Endodermal cell (in vitro differentiated cells): ENCODE measurements at regions not wholly inside any gene's neighbourhood (a gene's known extent, or its start where the extent isn't known, plus 50 kb on each side); places are given as distances from the start of the nearest gene placed in this dataset.

ENCODE experiments used
- DNase-seq: peaks from one replicate; pipeline ENCODE4 v3.0.0-alpha.2; 2017
- H3K27ac ChIP-seq: 2 replicates; pipeline ENCODE4 v1.5.1; 2013; ENCODE audit warnings: mild to moderate bottlenecking, low read depth, low read length, moderate library complexity
- H3K27me3 ChIP-seq: 2 replicates; pipeline ENCODE4 v1.6.1; 2013; ENCODE audit warnings: mild to moderate bottlenecking, low read length, moderate library complexity; ENCODE audit not compliant: insufficient read depth, control insufficient read depth, poor library complexity, severe bottlenecking
- H3K36me3 ChIP-seq: 2 replicates; pipeline ENCODE4 v1.7.0; 2013; ENCODE audit warnings: mild to moderate bottlenecking, low read length, moderate library complexity; ENCODE audit not compliant: control insufficient read depth, insufficient read depth
- H3K4me1 ChIP-seq: one replicate; pipeline ENCODE4 v1.7.0; 2013; ENCODE audit warnings: low read length; ENCODE audit not compliant: control insufficient read depth, insufficient read depth
- H3K4me3 ChIP-seq: 2 replicates; pipeline ENCODE4 v1.5.1; 2013; ENCODE audit warnings: mild to moderate bottlenecking, low read length, moderate library complexity
- H3K9ac ChIP-seq: 2 replicates; pipeline ENCODE4 v1.6.1; 2013; ENCODE audit warnings: mild to moderate bottlenecking, low read length, moderate library complexity; ENCODE audit not compliant: poor library complexity, severe bottlenecking; ENCODE audit errors: extremely low read depth
- H3K9me3 ChIP-seq: 2 replicates; pipeline ENCODE4 v1.6.1; 2013; ENCODE audit warnings: mild to moderate bottlenecking, low read length, moderate library complexity; ENCODE audit not compliant: control insufficient read depth
- H3K27ac Mint-ChIP-seq: 2 replicates; pipeline ENCODE4 v1.8.0; 2020; ENCODE audit warnings: mixed read lengths
- H3K27me3 Mint-ChIP-seq: 2 replicates; pipeline ENCODE4 v1.8.0; 2021; ENCODE audit warnings: mild to moderate bottlenecking, mixed read lengths; ENCODE audit not compliant: insufficient read depth
- H3K36me3 Mint-ChIP-seq: 2 replicates; pipeline ENCODE4 v1.8.0; 2020; ENCODE audit warnings: low read depth, mixed read lengths
- H3K4me1 Mint-ChIP-seq: 2 replicates; pipeline ENCODE4 v1.8.0; 2020; ENCODE audit warnings: mixed read lengths
- H3K4me3 Mint-ChIP-seq: 2 replicates; pipeline ENCODE4 v1.8.0; 2020; ENCODE audit warnings: mild to moderate bottlenecking, moderate library complexity, mixed read lengths
- H3K9me3 Mint-ChIP-seq: 2 replicates; pipeline ENCODE4 v1.8.0; 2020; ENCODE audit warnings: mild to moderate bottlenecking, mixed read lengths
- WGBS, 2 experiments: methylation state at CpG; one replicate each; pipeline versions ENCODE4 v1.1.5 to v1.1.7; 2013; ENCODE audit warnings: missing lambda C conversion rate in 2 of 2, mixed read lengths in 1 of 2; ENCODE audit not compliant: insufficient coverage in 1 of 2, insufficient read length in 1 of 2; 5-methylcytosine and 5-hydroxymethylcytosine counted together
- TF ChIP-seq, protein P1 (sequence below): fragments of 200-600 bp; sonication (generic); conservative IDR thresholded peaks from 2 replicates; pipeline ENCODE4 v1.5.0; 2021; ENCODE audit warnings: antibody characterized with exemption, mild to moderate bottlenecking

DNA sequence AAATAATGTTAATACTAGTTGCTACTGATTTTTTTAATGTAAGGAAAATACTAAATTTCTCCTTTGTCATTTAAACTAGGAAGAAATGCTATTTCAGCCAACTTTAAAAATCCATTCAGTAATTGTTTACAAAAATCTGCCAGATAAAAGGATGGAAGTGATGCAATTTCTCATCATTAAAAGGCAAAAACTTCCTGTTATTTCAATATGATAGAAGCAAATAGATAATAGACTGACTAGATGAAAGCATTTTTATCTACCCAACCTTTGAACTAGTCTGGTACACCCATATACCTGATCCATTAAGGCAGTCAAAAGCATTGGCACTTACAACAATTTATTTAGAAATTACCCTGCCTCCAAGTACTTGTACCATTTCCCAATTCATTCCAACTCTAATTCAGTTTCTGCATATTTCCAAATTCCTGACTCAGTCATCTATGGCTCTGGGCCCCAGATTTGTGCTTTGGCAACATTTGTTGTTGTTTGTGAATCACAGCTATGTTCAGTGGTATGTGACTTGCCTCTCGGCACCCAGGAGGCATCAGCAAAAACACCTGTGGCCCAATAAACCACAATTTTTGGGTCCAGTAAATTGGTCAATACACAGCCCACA is 482.6 kb upstream of the SEMA3A start:
- no peak overlapping the region for H3K4me3 Mint-ChIP-seq
- H3K27me3 Mint-ChIP-seq, result no peaks in the 10 kb centered on the region
- Histone ChIP-seq H3K9me3 (no peaks in the 10 kb centered on the region), H3K27me3 (no peaks in the 10 kb centered on the region), H3K36me3 (no peaks in the 10 kb centered on the region), H3K9ac (no peak overlapping the region), H3K27ac (no peak overlapping the region), H3K4me1 (no peaks in the 10 kb centered on the region), H3K4me3 (no peak overlapping the region)
- no peaks in the 10 kb centered on the region for H3K36me3 Mint-ChIP-seq
- H3K4me1 Mint-ChIP-seq, result peaks cover 6% of the 10 kb centered on the region
- TF ChIP-seq, protein P1, sequence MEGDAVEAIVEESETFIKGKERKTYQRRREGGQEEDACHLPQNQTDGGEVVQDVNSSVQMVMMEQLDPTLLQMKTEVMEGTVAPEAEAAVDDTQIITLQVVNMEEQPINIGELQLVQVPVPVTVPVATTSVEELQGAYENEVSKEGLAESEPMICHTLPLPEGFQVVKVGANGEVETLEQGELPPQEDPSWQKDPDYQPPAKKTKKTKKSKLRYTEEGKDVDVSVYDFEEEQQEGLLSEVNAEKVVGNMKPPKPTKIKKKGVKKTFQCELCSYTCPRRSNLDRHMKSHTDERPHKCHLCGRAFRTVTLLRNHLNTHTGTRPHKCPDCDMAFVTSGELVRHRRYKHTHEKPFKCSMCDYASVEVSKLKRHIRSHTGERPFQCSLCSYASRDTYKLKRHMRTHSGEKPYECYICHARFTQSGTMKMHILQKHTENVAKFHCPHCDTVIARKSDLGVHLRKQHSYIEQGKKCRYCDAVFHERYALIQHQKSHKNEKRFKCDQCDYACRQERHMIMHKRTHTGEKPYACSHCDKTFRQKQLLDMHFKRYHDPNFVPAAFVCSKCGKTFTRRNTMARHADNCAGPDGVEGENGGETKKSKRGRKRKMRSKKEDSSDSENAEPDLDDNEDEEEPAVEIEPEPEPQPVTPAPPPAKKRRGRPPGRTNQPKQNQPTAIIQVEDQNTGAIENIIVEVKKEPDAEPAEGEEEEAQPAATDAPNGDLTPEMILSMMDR, result no peak
- H3K9me3 Mint-ChIP-seq, result no peaks in the 10 kb centered on the region
- no peak overlapping the region for H3K27ac Mint-ChIP-seq
- no peak for DNase-seq
- 95% methylated on average over 1 of the region's 1 CpG; no CpG with 5 or more reads in 1 of the 2 experiments for WGBS, 2 experiments

DNA sequence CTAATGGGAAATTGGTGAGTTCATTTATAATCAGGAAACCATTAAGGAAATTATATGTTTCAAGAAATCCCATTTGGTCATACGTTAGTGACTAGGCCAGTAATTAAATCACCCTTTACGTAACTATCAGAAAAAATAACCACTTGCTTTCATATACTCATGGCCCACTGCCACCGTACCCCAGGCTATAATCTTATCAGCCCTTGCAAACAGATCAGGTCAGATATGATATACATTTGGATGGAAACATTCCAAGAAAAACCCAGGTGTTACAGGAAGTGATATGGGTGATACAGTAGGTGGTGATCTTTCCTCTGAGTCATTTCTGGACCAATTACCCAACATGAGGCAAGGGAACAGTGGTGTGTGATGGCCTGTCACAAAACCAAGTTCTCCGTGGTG is 481.0 kb upstream of the SEMA3A start:
- peaks cover 4% of the 10 kb centered on the region for H3K4me1 Mint-ChIP-seq
- H3K9ac ChIP-seq, result no peak overlapping the region
- no peak overlapping the region for H3K27ac ChIP-seq
- H3K36me3 Mint-ChIP-seq, result no peaks in the 10 kb centered on the region
- no peak overlapping the region for H3K4me3 Mint-ChIP-seq
- WGBS, 2 experiments, result 90 to 93% methylated on average over 2 to 4 of the region's 4 CpGs
- no peaks in the 10 kb centered on the region for H3K27me3 Mint-ChIP-seq
- no peak overlapping the region for H3K27ac Mint-ChIP-seq
- no peaks in the 10 kb centered on the region for H3K4me1 ChIP-seq
- no peak overlapping the region for H3K4me3 ChIP-seq
- no peak for DNase-seq
- TF ChIP-seq, protein P1, result no peak
- no peaks in the 10 kb centered on the region for H3K9me3 Mint-ChIP-seq
- H3K27me3 ChIP-seq, result no peaks in the 10 kb centered on the region
- no peaks in the 10 kb centered on the region for H3K36me3 ChIP-seq
- H3K9me3 ChIP-seq, result no peaks in the 10 kb centered on the region

DNA sequence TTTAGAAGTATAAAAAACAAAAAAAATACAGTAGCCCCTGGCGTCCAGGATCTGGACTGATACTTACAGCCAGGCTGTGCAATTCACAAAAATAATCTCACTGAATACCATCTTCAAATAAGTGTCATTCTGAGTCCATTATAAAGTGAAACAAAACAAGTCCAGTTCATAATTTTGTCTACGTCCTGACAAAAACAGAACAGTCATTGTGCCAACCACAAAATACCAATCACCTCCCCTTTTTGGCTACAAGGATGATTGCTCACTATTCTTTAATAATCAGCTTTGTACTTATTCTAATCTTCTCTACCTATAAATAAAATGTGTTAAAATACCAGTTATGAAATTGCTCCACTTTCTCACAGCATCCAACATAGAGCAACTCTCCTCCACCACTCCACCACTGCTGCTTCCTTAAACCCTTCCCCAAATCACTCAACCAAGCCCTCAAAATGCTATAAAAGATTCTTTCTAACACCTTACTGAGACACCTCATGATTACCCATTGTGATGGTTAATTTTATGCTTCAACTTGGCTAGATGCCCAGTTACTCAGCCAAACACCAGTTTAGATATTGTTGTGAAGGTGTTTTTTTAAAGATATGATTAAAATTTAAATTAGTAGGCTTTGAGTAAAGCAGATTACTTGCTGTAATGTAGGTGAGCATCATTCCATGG is 479.8 kb upstream of the SEMA3A start:
- 90 to 91% methylated on average over 2 of the region's 2 CpGs for WGBS, 2 experiments
- H3K4me3 ChIP-seq, result no peak overlapping the region

More for the DNA sequence above, 479.8 kb upstream of the SEMA3A start:
- no peaks in the 10 kb centered on the region for H3K36me3 ChIP-seq
- H3K4me1 ChIP-seq, result no peaks in the 10 kb centered on the region
- H3K9me3 ChIP-seq, result no peaks in the 10 kb centered on the region
- no peak overlapping the region for H3K27ac ChIP-seq
- no peak for DNase-seq
- TF ChIP-seq, protein P1, result no peak
- Mint-ChIP-seq H3K4me1 (peaks cover 4% of the 10 kb centered on the region), H3K27me3 (no peaks in the 10 kb centered on the region), H3K36me3 (no peaks in the 10 kb centered on the region), H3K27ac (no peak overlapping the region), H3K4me3 (no peak overlapping the region), H3K9me3 (no peaks in the 10 kb centered on the region)
- no peaks in the 10 kb centered on the region for H3K27me3 ChIP-seq
- no peak overlapping the region for H3K9ac ChIP-seq
